K562 (cell line): ENCODE measurements at regions not wholly inside any gene's neighbourhood (a gene's known extent, or its start where the extent isn't known, plus 50 kb on each side); places are given as distances from the start of the nearest gene placed in this dataset.

ENCODE experiments used
- ATAC-seq: fragments of 200-7000 bp; cut with Tn5 transposase; 3 replicates; pipeline ENCODE4 v1.9.1; 2020; ENCODE audit warnings: moderate library complexity
- BruUV-seq: library from RNA; stranded (reverse); fragments of 400-500 nt; replicated peaks from 2 replicates; lab custom pipeline; 2021; lab: Mats Ljungman, UMichigan
- CTCF ChIA-PET: fragments of 300-600 bp; formaldehyde crosslinking; extraction: SDS; loops from one replicate; lab custom pipeline; 2021; ENCODE audit warnings: low intra/inter-chr PET ratio; lab: Yijun Ruan, JAX
- POLR2A ChIA-PET: fragments of 300-600, 350-650 bp; sonication (Branson Sonifier 250); formaldehyde crosslinking; extraction: SDS; loops from one replicate; lab custom pipeline; 2021; ENCODE audit warnings: antibody characterized with exemption, inconsistent platforms; lab: Yijun Ruan, JAX
- DNase-seq, 4 experiments: peaks; one replicate each; pipeline versions ENCODE4 v3.0.0 to v3.0.0-alpha.2; 2011 to 2018; ENCODE audit warnings: low spot score in 3 of 4, mixed read lengths in 3 of 4; ENCODE audit errors: extremely low read depth in 1 of 4
- FAIRE-seq: peaks from 2 replicates; lab custom pipeline; 2011; peaks lifted over from hg19 to GRCh38; lab: Jason Lieb, UNC
- H2AFZ ChIP-seq: 2 replicates; pipeline ENCODE4 v1.6.0; 2011; ENCODE audit warnings: low read depth, low read length, control low read depth, inconsistent platforms
- H3K27ac ChIP-seq: fragments of 200-600 bp; 3 replicates; pipeline ENCODE4 v1.8.0; 2011; ENCODE audit warnings: low read depth, mild to moderate bottlenecking, control low read depth, inconsistent platforms, low read length, moderate library complexity, mixed read lengths; ENCODE audit errors: extremely low read depth
- H3K27me3 ChIP-seq, 2 experiments: fragments of 300-600 bp in 1 of 2; 2 replicates in 1 of 2; 3 replicates in 1 of 2; pipeline versions ENCODE4 v1.6.0 to v1.8.0; 2011; ENCODE audit warnings: inconsistent platforms in 2 of 2, low read length in 2 of 2, mild to moderate bottlenecking in 1 of 2, mixed read lengths in 1 of 2, moderate library complexity in 1 of 2; ENCODE audit not compliant: control insufficient read depth in 2 of 2, insufficient read depth in 2 of 2
- H3K36me3 ChIP-seq: fragments of 300-600 bp; 3 replicates; pipeline ENCODE4 v1.8.0; 2011; ENCODE audit warnings: mild to moderate bottlenecking, low read length, inconsistent platforms; ENCODE audit not compliant: control insufficient read depth, insufficient read depth
- H3K4me1 ChIP-seq, 2 experiments: fragments of 200-600 bp in 1 of 2; replicated peaks in 1 of 2; 2 replicates in 1 of 2; 3 replicates in 1 of 2; pipeline versions ENCODE4 v1.5.1 to v1.8.0; 2011; ENCODE audit warnings: inconsistent platforms in 2 of 2, low read length in 2 of 2, mild to moderate bottlenecking in 1 of 2, mixed read lengths in 1 of 2, moderate library complexity in 1 of 2; ENCODE audit not compliant: control insufficient read depth in 2 of 2, insufficient read depth in 2 of 2
- H3K4me2 ChIP-seq: 2 replicates; pipeline ENCODE4 v1.6.1; 2011; ENCODE audit warnings: low read length, control low read depth, inconsistent platforms, mixed read lengths; ENCODE audit not compliant: insufficient read depth
- H3K4me3 ChIP-seq: fragments of 200-600 bp; sonication (generic), shearing (Covaris generic); 2 replicates; pipeline ENCODE4 v1.5.1; 2016; ENCODE audit warnings: control low read depth, inconsistent platforms
- H3K79me2 ChIP-seq: fragments of 200-600 bp; 3 replicates; pipeline ENCODE4 v1.8.0; 2011; ENCODE audit warnings: low read length, inconsistent platforms; ENCODE audit not compliant: control insufficient read depth, insufficient read depth
- H3K9ac ChIP-seq, 2 experiments: 2 replicates each; pipeline versions ENCODE4 v1.6.0 to v1.6.1; 2011; ENCODE audit warnings: low read depth in 2 of 2, low read length in 2 of 2, control low read depth in 1 of 2, inconsistent platforms in 1 of 2, mild to moderate bottlenecking in 1 of 2, mixed read lengths in 1 of 2; ENCODE audit not compliant: insufficient read depth in 1 of 2
- H3K9me1 ChIP-seq: one replicate; pipeline ENCODE4 v1.6.0; 2011; ENCODE audit warnings: inconsistent platforms, mild to moderate bottlenecking, low read length, moderate library complexity; ENCODE audit not compliant: control insufficient read depth, insufficient read depth
- H3K9me3 ChIP-seq: replicated peaks from 2 replicates; pipeline ENCODE4 v1.5.1; 2011; ENCODE audit warnings: low read depth, low read length, inconsistent platforms; ENCODE audit not compliant: control insufficient read depth, insufficient read depth
- H4K20me1 ChIP-seq: replicated peaks from 2 replicates; pipeline ENCODE4 v1.6.1; 2011; ENCODE audit warnings: low read length, inconsistent platforms, mixed read lengths; ENCODE audit not compliant: control insufficient read depth, insufficient read depth
- CUX1 ChIP-seq: fragments of 200-800 bp; sonication (Bioruptor generic); IDR thresholded peaks from 2 replicates; pipeline ENCODE4 v1.6.1; 2016; ENCODE audit warnings: missing genetic modification characterization, missing compliant biosample characterization
- NCOR1 ChIP-seq: fragments of 450-650 bp; IDR thresholded peaks from 2 replicates; pipeline ENCODE4 v1.6.1; 2016; ENCODE audit warnings: mild to moderate bottlenecking, moderate library complexity
- PHTF2 ChIP-seq: fragments of 250-450 bp; sonication (Bioruptor Pico); IDR thresholded peaks from 2 replicates; pipeline ENCODE4 v1.5.0; 2021; ENCODE audit warnings: mild to moderate bottlenecking
- POU5F1 ChIP-seq: fragments of 150-350 bp; IDR thresholded peaks from 2 replicates; pipeline ENCODE4 v1.6.1; 2014; ENCODE audit warnings: borderline replicate concordance, low read length, low read depth, mild to moderate bottlenecking; ENCODE audit not compliant: partially characterized antibody
- RBFOX2 ChIP-seq: fragments of 200-400 bp; formaldehyde crosslinking; IDR thresholded peaks from 2 replicates; pipeline ENCODE4 v1.6.1; 2017; ENCODE audit warnings: low read depth, mild to moderate bottlenecking, low read length, moderate library complexity
- YY1 ChIP-seq, 3 experiments: IDR thresholded peaks; 2 replicates each; pipeline ENCODE4 v1.6.1; 2011; ENCODE audit warnings: low read length in 2 of 3, mild to moderate bottlenecking in 2 of 3, moderate library complexity in 2 of 3, borderline replicate concordance in 1 of 3, control low read depth in 1 of 3, low read depth in 1 of 3; ENCODE audit not compliant: insufficient read depth in 3 of 3, insufficient replicate concordance in 2 of 3, control insufficient read depth in 1 of 3, insufficient read length in 1 of 3; ENCODE audit errors: extremely low read depth in 1 of 3
- ZEB2 ChIP-seq: fragments of 450-650 bp; IDR thresholded peaks from 2 replicates; pipeline ENCODE4 v1.6.1; 2016
- ZKSCAN3 ChIP-seq: fragments of 250-450 bp; sonication (Bioruptor Pico); IDR thresholded peaks from 2 replicates; pipeline ENCODE4 v1.4.0; 2020
- ZNF609 ChIP-seq: sonication (generic); formaldehyde crosslinking; IDR thresholded peaks from 2 replicates; pipeline ENCODE4 v1.8.1; 2023; ENCODE audit warnings: missing genetic modification reagents, mild to moderate bottlenecking, borderline replicate concordance
- ZNF668 ChIP-seq: fragments of 250-450 bp; sonication (Bioruptor Pico); IDR thresholded peaks from 2 replicates; pipeline ENCODE4 v1.8.0; 2022; ENCODE audit warnings: mild to moderate bottlenecking, inconsistent platforms
- WGBS: fragments of 100-300 bp; shearing (Covaris generic); methylation state at CpG from one replicate; pipeline ENCODE4 v1.1.6; 2016; ENCODE audit warnings: low coverage, mixed read lengths; ENCODE audit not compliant: insufficient coverage; ENCODE audit errors: missing lambda C conversion rate; 5-methylcytosine and 5-hydroxymethylcytosine counted together
- in situ Hi-C: fragments of 300-500 bp; cut with MboI; formaldehyde crosslinking; loops from 4 replicates; pipeline ENCODE4 v1.15.0; 2018; ENCODE audit warnings: inconsistent platforms, mixed read lengths
- intact Hi-C: fragments of 100-400 bp; cut with micrococcal nuclease; formaldehyde crosslinking; loops from 2 replicates; pipeline ENCODE4 v1.14.2; 2022
- TF ChIP-seq, protein P1 (sequence below): sonication (generic); formaldehyde crosslinking; IDR thresholded peaks from 2 replicates; pipeline ENCODE4 v1.9.0; 2022; ENCODE audit warnings: mild to moderate bottlenecking, missing genetic modification reagents

GRCh38 chr19:29113838-29114237 lies 99.1 kb downstream of the UQCRFS1 start:
- Histone ChIP-seq H3K4me1 (no peaks in the 10 kb centered on the region), H3K36me3 (no peaks in the 10 kb centered on the region), H3K27ac (no peak overlapping the region), H3K4me3 (no peak overlapping the region), H3K9me1 (no peaks in the 10 kb centered on the region), H3K4me2 (no peak overlapping the region), H3K9me3 (no peaks in the 10 kb centered on the region), H3K9ac (no peak overlapping the region), H3K27me3 (no peaks in the 10 kb centered on the region; a peak in 1 of 5 replicates), H2AFZ (no peak overlapping the region), H4K20me1 (no peaks in the 10 kb centered on the region; the same call in 1 of the 2 replicates), H3K79me2 (no peaks in the 10 kb centered on the region)
- WGBS: 0% methylated on average over 5 of the region's 9 CpGs
- intact Hi-C loops: no loop called here
- ATAC-seq (no peak), DNase-seq (no peak), FAIRE-seq (no peak)
- in situ Hi-C loops: no loop called here
- no TSS peak for BruUV-seq
- POLR2A ChIA-PET: interaction anchor here (0.7 to 1.0 kb wide), 2 partner anchors 17 to 904 kb away, joined by 3 read pairs; no protein-coding TSS in a partner anchor
- CTCF ChIA-PET: no interaction called here
- TF ChIP-seq YY1 (IDR thresholded peaks at IDR 0.05; ENCODE audit: borderline replicate concordance in 1 of 3, control insufficient read depth in 1 of 3, extremely low read depth in 1 of 3, insufficient read depth in 3 of 3, insufficient read length in 1 of 3, insufficient replicate concordance in 2 of 3, low read depth in 1 of 3, low read length in 2 of 3) (no peak), ZNF609 (no peak), POU5F1 (no peak), PHTF2 (CRISPR knock-in tag) (no peak), ZKSCAN3 (CRISPR knock-in tag) (no peak), NCOR1 (no peak), ZNF668 (CRISPR knock-in tag) (no peak), RBFOX2 (no peak), ZEB2 (no peak), CUX1 (no peak)
- TF ChIP-seq, protein P1, sequence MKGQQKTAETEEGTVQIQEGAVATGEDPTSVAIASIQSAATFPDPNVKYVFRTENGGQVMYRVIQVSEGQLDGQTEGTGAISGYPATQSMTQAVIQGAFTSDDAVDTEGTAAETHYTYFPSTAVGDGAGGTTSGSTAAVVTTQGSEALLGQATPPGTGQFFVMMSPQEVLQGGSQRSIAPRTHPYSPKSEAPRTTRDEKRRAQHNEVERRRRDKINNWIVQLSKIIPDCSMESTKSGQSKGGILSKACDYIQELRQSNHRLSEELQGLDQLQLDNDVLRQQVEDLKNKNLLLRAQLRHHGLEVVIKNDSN (CRISPR knock-in tag): no peak
